SK-N-SH (cell line): ENCODE measurements at regions not wholly inside any gene's neighbourhood (a gene's known extent, or its start where the extent isn't known, plus 50 kb on each side); places are given as distances from the start of the nearest gene placed in this dataset.

Experiments used
- CTCF ChIP-seq: fragments of 200-600 bp; sonication (generic); IDR thresholded peaks from 2 replicates; pipeline ENCODE4 v1.6.1; 2017; ENCODE audit warnings: antibody characterized with exemption, mild to moderate bottlenecking, moderate library complexity
- EP300 ChIP-seq, 2 experiments: IDR thresholded peaks; 2 replicates each; pipeline versions ENCODE4 v1.4.0 to v1.6.1; 2012; ENCODE audit warnings: borderline replicate concordance in 1 of 2, low read depth in 1 of 2, low read length in 1 of 2
- EZH2phosphoT487 ChIP-seq: fragments of 200-600 bp; sonication (generic); IDR thresholded peaks from 2 replicates; pipeline ENCODE4 v1.6.1; 2017; ENCODE audit warnings: low read depth, mixed run types, mild to moderate bottlenecking, antibody characterized with exemption, moderate library complexity, borderline replicate concordance
- FOXJ3 ChIP-seq: sonication (generic); formaldehyde crosslinking; IDR thresholded peaks from 2 replicates; pipeline ENCODE4 v1.5.1; 2020; ENCODE audit warnings: mild to moderate bottlenecking, missing genetic modification reagents
- POLR2AphosphoS5 ChIP-seq: IDR thresholded peaks from 2 replicates; pipeline ENCODE4 v1.6.1; 2012; ENCODE audit warnings: low read depth, low read length
- REST ChIP-seq: IDR thresholded peaks from 2 replicates; pipeline ENCODE4 v1.6.1; 2012; ENCODE audit warnings: mild to moderate bottlenecking, low read depth, low read length, moderate library complexity
- SMC3 ChIP-seq: IDR thresholded peaks from 2 replicates; pipeline ENCODE4 v1.6.1; 2012; ENCODE audit warnings: low read depth, low read length, improper control_type of control experiment
- TF ChIP-seq, protein P1 (sequence below): fragments of 150-350 bp; IDR thresholded peaks from 2 replicates; pipeline ENCODE4 v1.6.1; 2017; ENCODE audit warnings: antibody characterized with exemption, low read length, low read depth, borderline replicate concordance
- TF ChIP-seq, protein P2 (sequence below): IDR thresholded peaks from 2 replicates; pipeline ENCODE4 v1.4.0; 2012; ENCODE audit warnings: low read depth, borderline replicate concordance

DNA sequence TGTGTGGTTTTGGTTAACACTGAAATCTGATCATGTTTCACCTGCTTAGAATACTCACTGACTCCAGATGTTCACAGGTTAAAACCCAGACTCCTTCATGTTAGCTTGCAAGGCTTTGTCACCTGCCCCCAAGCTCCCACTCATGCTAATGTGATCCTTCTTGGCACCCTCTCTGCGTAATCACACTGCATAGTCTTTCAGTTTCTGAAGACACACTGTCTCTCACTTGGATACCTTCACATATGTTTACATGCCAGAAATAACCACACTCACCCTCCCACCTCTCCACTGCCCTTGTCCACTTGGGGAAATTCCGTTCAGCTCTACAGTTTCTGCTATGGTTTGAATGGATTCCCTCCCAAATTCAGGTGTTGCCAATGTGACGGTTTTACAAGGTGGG lies 234.7 kb upstream of the SASH1 start:
- no peak for TF ChIP-seq REST
- TF ChIP-seq CTCF: no peak
- TF ChIP-seq, protein P1, sequence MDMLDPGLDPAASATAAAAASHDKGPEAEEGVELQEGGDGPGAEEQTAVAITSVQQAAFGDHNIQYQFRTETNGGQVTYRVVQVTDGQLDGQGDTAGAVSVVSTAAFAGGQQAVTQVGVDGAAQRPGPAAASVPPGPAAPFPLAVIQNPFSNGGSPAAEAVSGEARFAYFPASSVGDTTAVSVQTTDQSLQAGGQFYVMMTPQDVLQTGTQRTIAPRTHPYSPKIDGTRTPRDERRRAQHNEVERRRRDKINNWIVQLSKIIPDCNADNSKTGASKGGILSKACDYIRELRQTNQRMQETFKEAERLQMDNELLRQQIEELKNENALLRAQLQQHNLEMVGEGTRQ: no peak
- no peak for TF ChIP-seq EP300 (IDR thresholded peaks at IDR 0.05; ENCODE audit: borderline replicate concordance in 1 of 2, low read depth in 1 of 2, low read length in 1 of 2)
- TF ChIP-seq EZH2phosphoT487: no peak
- TF ChIP-seq, protein P2, sequence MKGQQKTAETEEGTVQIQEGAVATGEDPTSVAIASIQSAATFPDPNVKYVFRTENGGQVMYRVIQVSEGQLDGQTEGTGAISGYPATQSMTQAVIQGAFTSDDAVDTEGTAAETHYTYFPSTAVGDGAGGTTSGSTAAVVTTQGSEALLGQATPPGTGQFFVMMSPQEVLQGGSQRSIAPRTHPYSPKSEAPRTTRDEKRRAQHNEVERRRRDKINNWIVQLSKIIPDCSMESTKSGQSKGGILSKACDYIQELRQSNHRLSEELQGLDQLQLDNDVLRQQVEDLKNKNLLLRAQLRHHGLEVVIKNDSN: no peak
- TF ChIP-seq POLR2AphosphoS5: no peak
- TF ChIP-seq FOXJ3 (CRISPR knock-in tag): no peak
- no peak for TF ChIP-seq SMC3
